WTC11 (cell line): ENCODE measurements at regions not wholly inside any gene's neighbourhood (a gene's known extent, or its start where the extent isn't known, plus 50 kb on each side); places are given as distances from the start of the nearest gene placed in this dataset.

Experiments used
- ATAC-seq: fragments of 200-7000 bp; cut with Tn5 transposase; 2 replicates; pipeline ENCODE4 v1.10.0; 2021; ENCODE audit warnings: mild to moderate bottlenecking, moderate library complexity
- CTCF ChIA-PET: fragments of 300-600 bp; sonication (Branson Sonifier 250); formaldehyde crosslinking; loops from one replicate; lab custom pipeline; 2021; ENCODE audit warnings: antibody characterized with exemption; lab: Charles Lee
- POLR2A ChIA-PET: fragments of 350-600 bp; sonication (Branson Sonifier 250); formaldehyde crosslinking; loops from one replicate; lab custom pipeline; 2021; ENCODE audit warnings: antibody characterized with exemption; lab: Charles Lee
- DNase-seq: peaks from one replicate; pipeline ENCODE4 v3.0.0; 2021; ENCODE audit warnings: low spot score
- H3K27ac Mint-ChIP-seq: 2 replicates; pipeline ENCODE4 v1.8.0; 2021; ENCODE audit warnings: mixed read lengths
- H3K27me3 Mint-ChIP-seq: 2 replicates; pipeline ENCODE4 v1.8.0; 2021; ENCODE audit warnings: low read depth, mild to moderate bottlenecking, moderate library complexity, mixed read lengths
- H3K36me3 Mint-ChIP-seq: 2 replicates; pipeline ENCODE4 v1.8.0; 2021; ENCODE audit warnings: mixed read lengths
- H3K4me1 Mint-ChIP-seq: 2 replicates; pipeline ENCODE4 v1.8.0; 2022; ENCODE audit warnings: mixed read lengths
- H3K4me3 Mint-ChIP-seq: 2 replicates; pipeline ENCODE4 v1.8.0; 2021; ENCODE audit warnings: mild to moderate bottlenecking, moderate library complexity, mixed read lengths
- H3K9me3 Mint-ChIP-seq: 2 replicates; pipeline ENCODE4 v1.8.0; 2021; ENCODE audit warnings: mixed read lengths
- ATF1 ChIP-seq: sonication (generic); formaldehyde crosslinking; IDR thresholded peaks from 2 replicates; pipeline ENCODE4 v1.8.1; 2023; ENCODE audit warnings: mild to moderate bottlenecking, moderate library complexity, missing genetic modification reagents
- EMX1 ChIP-seq: fragments of 250-450 bp; sonication (Bioruptor Pico); IDR thresholded peaks from 2 replicates; pipeline ENCODE4 v1.8.0; 2021; ENCODE audit warnings: mild to moderate bottlenecking
- ESRRA ChIP-seq: sonication (generic); formaldehyde crosslinking; IDR thresholded peaks from 2 replicates; pipeline ENCODE4 v1.8.1; 2022; ENCODE audit warnings: mild to moderate bottlenecking, missing genetic modification reagents, borderline replicate concordance
- ETV6 ChIP-seq: sonication (generic); formaldehyde crosslinking; IDR thresholded peaks from 2 replicates; pipeline ENCODE4 v1.8.1; 2022; ENCODE audit warnings: mild to moderate bottlenecking, missing genetic modification reagents
- FOXK1 ChIP-seq: sonication (generic); formaldehyde crosslinking; IDR thresholded peaks from 2 replicates; pipeline ENCODE4 v1.8.0; 2022; ENCODE audit warnings: mild to moderate bottlenecking, moderate library complexity, missing genetic modification reagents
- GABPB1 ChIP-seq: sonication (generic); formaldehyde crosslinking; IDR thresholded peaks from 2 replicates; pipeline ENCODE4 v1.8.1; 2023; ENCODE audit warnings: mild to moderate bottlenecking, missing genetic modification reagents
- GTF2I ChIP-seq: fragments of 250-450 bp; sonication (Bioruptor Pico); conservative IDR thresholded peaks from 2 replicates; pipeline ENCODE4 v1.4.0; 2021; ENCODE audit warnings: mild to moderate bottlenecking
- KAT7 ChIP-seq: sonication (generic); formaldehyde crosslinking; IDR thresholded peaks from 2 replicates; pipeline ENCODE4 v1.8.1; 2023; ENCODE audit warnings: missing genetic modification reagents, mild to moderate bottlenecking, borderline replicate concordance
- MXD4 ChIP-seq: fragments of 250-450 bp; sonication (Bioruptor Pico); IDR thresholded peaks from 2 replicates; pipeline ENCODE4 v1.8.0; 2021; ENCODE audit warnings: mild to moderate bottlenecking, moderate library complexity, borderline replicate concordance
- NR1H2 ChIP-seq: sonication (generic); formaldehyde crosslinking; IDR thresholded peaks from 2 replicates; pipeline ENCODE4 v1.9.0; 2021; ENCODE audit warnings: mild to moderate bottlenecking, moderate library complexity, missing genetic modification reagents
- SMAD3 ChIP-seq: sonication (generic); formaldehyde crosslinking; IDR thresholded peaks from 2 replicates; pipeline ENCODE4 v1.8.0; 2022; ENCODE audit warnings: missing genetic modification reagents, mild to moderate bottlenecking, borderline replicate concordance
- TCF7 ChIP-seq: sonication (generic); formaldehyde crosslinking; IDR thresholded peaks from 2 replicates; pipeline ENCODE4 v1.8.0; 2022; ENCODE audit warnings: mild to moderate bottlenecking, low read depth, missing genetic modification reagents, moderate library complexity
- ZNF263 ChIP-seq: sonication (generic); formaldehyde crosslinking; IDR thresholded peaks from 2 replicates; pipeline ENCODE4 v1.8.1; 2022; ENCODE audit warnings: low read depth, mild to moderate bottlenecking, moderate library complexity, missing genetic modification reagents
- ZNF317 ChIP-seq: sonication (generic); formaldehyde crosslinking; IDR thresholded peaks from 2 replicates; pipeline ENCODE4 v1.8.1; 2023; ENCODE audit warnings: low read depth, mild to moderate bottlenecking, moderate library complexity, missing genetic modification reagents, borderline replicate concordance
- ZNF423 ChIP-seq: fragments of 250-450 bp; sonication (Bioruptor Pico); IDR thresholded peaks from 2 replicates; pipeline ENCODE4 v2.1.2; 2022; ENCODE audit warnings: mild to moderate bottlenecking, moderate library complexity
- TF ChIP-seq, protein P1 (sequence below): sonication (generic); formaldehyde crosslinking; IDR thresholded peaks from 2 replicates; pipeline ENCODE4 v1.8.0; 2023; ENCODE audit warnings: missing genetic modification reagents, mild to moderate bottlenecking, borderline replicate concordance
- TF ChIP-seq, protein P2 (sequence below): sonication (generic); formaldehyde crosslinking; conservative IDR thresholded peaks from 2 replicates; pipeline ENCODE4 v1.8.1; 2022; ENCODE audit warnings: mild to moderate bottlenecking, missing genetic modification reagents
- TF ChIP-seq, protein P3 (sequence below): sonication (generic); formaldehyde crosslinking; IDR thresholded peaks from 2 replicates; pipeline ENCODE4 v1.8.0; 2022; ENCODE audit warnings: mild to moderate bottlenecking, missing genetic modification reagents
- TF ChIP-seq, protein P4 (sequence below): sonication (generic); formaldehyde crosslinking; IDR thresholded peaks from 2 replicates; pipeline ENCODE4 v1.8.1; 2022; ENCODE audit warnings: low read depth, mild to moderate bottlenecking, moderate library complexity, missing genetic modification reagents, borderline replicate concordance
- TF ChIP-seq, protein P5 (sequence below): fragments of 250-450 bp; sonication (Bioruptor Pico); IDR thresholded peaks from 2 replicates; pipeline ENCODE4 v1.9.0; 2021; ENCODE audit warnings: mild to moderate bottlenecking, borderline replicate concordance

DNA sequence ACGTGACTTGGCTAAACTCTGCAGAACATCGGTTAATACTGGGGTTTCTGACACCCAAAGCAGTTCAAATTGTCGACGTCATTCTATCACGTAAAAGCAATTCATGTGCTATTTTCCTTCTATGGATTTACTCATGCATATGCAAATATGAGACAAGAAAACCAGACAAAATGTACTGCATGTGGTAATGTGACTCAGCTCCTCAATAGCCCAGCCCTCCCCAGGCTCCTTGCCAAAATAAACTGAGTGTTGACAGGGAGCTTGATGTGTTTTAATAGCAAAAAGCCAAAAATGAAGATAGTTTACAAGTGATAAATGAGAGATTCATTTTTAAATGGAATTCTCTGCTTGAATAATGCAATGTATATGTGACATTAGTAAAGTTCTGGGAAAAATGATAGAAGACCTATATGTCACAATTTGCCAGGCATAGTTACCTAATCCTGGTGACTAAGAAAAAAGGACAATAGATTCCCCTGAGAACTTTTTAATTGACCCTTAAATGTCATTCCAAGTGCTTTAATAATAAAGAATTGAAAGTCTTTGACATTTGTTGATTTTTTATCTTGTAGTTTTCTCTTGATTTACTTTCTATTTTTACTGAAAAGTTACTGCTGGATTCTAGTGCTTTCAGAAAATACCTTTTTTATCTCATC lies 1700.6 kb upstream of the TENM3 start:
- POLR2A ChIA-PET = no interaction called here
- H3K4me3 Mint-ChIP-seq = no peak overlapping the region
- TF ChIP-seq, protein P1, sequence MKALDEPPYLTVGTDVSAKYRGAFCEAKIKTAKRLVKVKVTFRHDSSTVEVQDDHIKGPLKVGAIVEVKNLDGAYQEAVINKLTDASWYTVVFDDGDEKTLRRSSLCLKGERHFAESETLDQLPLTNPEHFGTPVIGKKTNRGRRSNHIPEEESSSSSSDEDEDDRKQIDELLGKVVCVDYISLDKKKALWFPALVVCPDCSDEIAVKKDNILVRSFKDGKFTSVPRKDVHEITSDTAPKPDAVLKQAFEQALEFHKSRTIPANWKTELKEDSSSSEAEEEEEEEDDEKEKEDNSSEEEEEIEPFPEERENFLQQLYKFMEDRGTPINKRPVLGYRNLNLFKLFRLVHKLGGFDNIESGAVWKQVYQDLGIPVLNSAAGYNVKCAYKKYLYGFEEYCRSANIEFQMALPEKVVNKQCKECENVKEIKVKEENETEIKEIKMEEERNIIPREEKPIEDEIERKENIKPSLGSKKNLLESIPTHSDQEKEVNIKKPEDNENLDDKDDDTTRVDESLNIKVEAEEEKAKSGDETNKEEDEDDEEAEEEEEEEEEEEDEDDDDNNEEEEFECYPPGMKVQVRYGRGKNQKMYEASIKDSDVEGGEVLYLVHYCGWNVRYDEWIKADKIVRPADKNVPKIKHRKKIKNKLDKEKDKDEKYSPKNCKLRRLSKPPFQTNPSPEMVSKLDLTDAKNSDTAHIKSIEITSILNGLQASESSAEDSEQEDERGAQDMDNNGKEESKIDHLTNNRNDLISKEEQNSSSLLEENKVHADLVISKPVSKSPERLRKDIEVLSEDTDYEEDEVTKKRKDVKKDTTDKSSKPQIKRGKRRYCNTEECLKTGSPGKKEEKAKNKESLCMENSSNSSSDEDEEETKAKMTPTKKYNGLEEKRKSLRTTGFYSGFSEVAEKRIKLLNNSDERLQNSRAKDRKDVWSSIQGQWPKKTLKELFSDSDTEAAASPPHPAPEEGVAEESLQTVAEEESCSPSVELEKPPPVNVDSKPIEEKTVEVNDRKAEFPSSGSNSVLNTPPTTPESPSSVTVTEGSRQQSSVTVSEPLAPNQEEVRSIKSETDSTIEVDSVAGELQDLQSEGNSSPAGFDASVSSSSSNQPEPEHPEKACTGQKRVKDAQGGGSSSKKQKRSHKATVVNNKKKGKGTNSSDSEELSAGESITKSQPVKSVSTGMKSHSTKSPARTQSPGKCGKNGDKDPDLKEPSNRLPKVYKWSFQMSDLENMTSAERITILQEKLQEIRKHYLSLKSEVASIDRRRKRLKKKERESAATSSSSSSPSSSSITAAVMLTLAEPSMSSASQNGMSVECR (CRISPR knock-in tag) = no peak
- TF ChIP-seq SMAD3 (CRISPR knock-in tag) (no peak), ATF1 (CRISPR knock-in tag) (no peak), TCF7 (CRISPR knock-in tag) (no peak), ZNF263 (CRISPR knock-in tag) (no peak), MXD4 (no peak), ESRRA (CRISPR knock-in tag) (no peak), GTF2I (CRISPR knock-in tag) (no peak), KAT7 (CRISPR knock-in tag) (no peak), NR1H2 (CRISPR knock-in tag) (no peak), EMX1 (CRISPR knock-in tag) (no peak), ZNF317 (CRISPR knock-in tag) (no peak), FOXK1 (CRISPR knock-in tag) (no peak), ZNF423 (CRISPR knock-in tag) (no peak), ETV6 (CRISPR knock-in tag) (no peak), GABPB1 (CRISPR knock-in tag) (no peak)
- TF ChIP-seq, protein P2, sequence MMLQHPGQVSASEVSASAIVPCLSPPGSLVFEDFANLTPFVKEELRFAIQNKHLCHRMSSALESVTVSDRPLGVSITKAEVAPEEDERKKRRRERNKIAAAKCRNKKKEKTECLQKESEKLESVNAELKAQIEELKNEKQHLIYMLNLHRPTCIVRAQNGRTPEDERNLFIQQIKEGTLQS = no peak
- TF ChIP-seq, protein P3, sequence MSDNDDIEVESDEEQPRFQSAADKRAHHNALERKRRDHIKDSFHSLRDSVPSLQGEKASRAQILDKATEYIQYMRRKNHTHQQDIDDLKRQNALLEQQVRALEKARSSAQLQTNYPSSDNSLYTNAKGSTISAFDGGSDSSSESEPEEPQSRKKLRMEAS (CRISPR knock-in tag) = no peak
- TF ChIP-seq, protein P4, sequence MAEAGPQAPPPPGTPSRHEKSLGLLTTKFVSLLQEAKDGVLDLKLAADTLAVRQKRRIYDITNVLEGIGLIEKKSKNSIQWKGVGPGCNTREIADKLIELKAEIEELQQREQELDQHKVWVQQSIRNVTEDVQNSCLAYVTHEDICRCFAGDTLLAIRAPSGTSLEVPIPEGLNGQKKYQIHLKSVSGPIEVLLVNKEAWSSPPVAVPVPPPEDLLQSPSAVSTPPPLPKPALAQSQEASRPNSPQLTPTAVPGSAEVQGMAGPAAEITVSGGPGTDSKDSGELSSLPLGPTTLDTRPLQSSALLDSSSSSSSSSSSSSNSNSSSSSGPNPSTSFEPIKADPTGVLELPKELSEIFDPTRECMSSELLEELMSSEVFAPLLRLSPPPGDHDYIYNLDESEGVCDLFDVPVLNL (CRISPR knock-in tag) = no peak
- TF ChIP-seq, protein P5, sequence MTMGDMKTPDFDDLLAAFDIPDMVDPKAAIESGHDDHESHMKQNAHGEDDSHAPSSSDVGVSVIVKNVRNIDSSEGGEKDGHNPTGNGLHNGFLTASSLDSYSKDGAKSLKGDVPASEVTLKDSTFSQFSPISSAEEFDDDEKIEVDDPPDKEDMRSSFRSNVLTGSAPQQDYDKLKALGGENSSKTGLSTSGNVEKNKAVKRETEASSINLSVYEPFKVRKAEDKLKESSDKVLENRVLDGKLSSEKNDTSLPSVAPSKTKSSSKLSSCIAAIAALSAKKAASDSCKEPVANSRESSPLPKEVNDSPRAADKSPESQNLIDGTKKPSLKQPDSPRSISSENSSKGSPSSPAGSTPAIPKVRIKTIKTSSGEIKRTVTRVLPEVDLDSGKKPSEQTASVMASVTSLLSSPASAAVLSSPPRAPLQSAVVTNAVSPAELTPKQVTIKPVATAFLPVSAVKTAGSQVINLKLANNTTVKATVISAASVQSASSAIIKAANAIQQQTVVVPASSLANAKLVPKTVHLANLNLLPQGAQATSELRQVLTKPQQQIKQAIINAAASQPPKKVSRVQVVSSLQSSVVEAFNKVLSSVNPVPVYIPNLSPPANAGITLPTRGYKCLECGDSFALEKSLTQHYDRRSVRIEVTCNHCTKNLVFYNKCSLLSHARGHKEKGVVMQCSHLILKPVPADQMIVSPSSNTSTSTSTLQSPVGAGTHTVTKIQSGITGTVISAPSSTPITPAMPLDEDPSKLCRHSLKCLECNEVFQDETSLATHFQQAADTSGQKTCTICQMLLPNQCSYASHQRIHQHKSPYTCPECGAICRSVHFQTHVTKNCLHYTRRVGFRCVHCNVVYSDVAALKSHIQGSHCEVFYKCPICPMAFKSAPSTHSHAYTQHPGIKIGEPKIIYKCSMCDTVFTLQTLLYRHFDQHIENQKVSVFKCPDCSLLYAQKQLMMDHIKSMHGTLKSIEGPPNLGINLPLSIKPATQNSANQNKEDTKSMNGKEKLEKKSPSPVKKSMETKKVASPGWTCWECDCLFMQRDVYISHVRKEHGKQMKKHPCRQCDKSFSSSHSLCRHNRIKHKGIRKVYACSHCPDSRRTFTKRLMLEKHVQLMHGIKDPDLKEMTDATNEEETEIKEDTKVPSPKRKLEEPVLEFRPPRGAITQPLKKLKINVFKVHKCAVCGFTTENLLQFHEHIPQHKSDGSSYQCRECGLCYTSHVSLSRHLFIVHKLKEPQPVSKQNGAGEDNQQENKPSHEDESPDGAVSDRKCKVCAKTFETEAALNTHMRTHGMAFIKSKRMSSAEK (CRISPR knock-in tag) = no peak
- TF ChIP-seq, all 79 proteins: peak for 0
- ATAC-seq (no peak), DNase-seq (no peak)
- Mint-ChIP-seq H3K27me3 (no peaks in the 10 kb centered on the region), H3K27ac (peak overlapping the region; percentile 58), H3K4me1 (peaks cover 53% of the 10 kb centered on the region), H3K36me3 (no peaks in the 10 kb centered on the region; the same call in 1 of the 2 replicates), H3K9me3 (no peaks in the 10 kb centered on the region)
- CTCF ChIA-PET = interaction anchor here (1.0 to 1.2 kb wide), 2 partner anchors 12 to 15 kb away, joined by 3 read pairs; no protein-coding TSS in a partner anchor
